Nephron progenitor cell (in vitro differentiated cells): ENCODE measurements at regions not wholly inside any gene's neighbourhood (a gene's known extent, or its start where the extent isn't known, plus 50 kb on each side); places are given as distances from the start of the nearest gene placed in this dataset.

Experiments used
- DNase-seq: peaks from one replicate; pipeline ENCODE4 v3.0.0; 2021
- H3K27ac Mint-ChIP-seq: 2 replicates; pipeline ENCODE4 v1.8.0; 2021; ENCODE audit warnings: mild to moderate bottlenecking, moderate library complexity, mixed read lengths
- H3K27me3 Mint-ChIP-seq: 2 replicates; pipeline ENCODE4 v1.8.0; 2021; ENCODE audit warnings: mild to moderate bottlenecking, low read depth, mixed read lengths; ENCODE audit not compliant: poor library complexity
- H3K36me3 Mint-ChIP-seq: 2 replicates; pipeline ENCODE4 v1.8.0; 2021; ENCODE audit warnings: low read depth, mixed read lengths
- H3K4me1 Mint-ChIP-seq: 2 replicates; pipeline ENCODE4 v1.8.0; 2021; ENCODE audit warnings: mixed read lengths
- H3K4me3 Mint-ChIP-seq: 2 replicates; pipeline ENCODE4 v1.8.0; 2021; ENCODE audit warnings: mild to moderate bottlenecking, moderate library complexity, mixed read lengths
- H3K9me3 Mint-ChIP-seq: 2 replicates; pipeline ENCODE4 v1.8.0; 2021; ENCODE audit warnings: mild to moderate bottlenecking, moderate library complexity, mixed read lengths
- TF ChIP-seq, protein P1 (sequence below): fragments of 200-600 bp; sonication (generic); IDR thresholded peaks from 2 replicates; pipeline ENCODE4 v1.5.0; 2021; ENCODE audit warnings: antibody characterized with exemption

DNA sequence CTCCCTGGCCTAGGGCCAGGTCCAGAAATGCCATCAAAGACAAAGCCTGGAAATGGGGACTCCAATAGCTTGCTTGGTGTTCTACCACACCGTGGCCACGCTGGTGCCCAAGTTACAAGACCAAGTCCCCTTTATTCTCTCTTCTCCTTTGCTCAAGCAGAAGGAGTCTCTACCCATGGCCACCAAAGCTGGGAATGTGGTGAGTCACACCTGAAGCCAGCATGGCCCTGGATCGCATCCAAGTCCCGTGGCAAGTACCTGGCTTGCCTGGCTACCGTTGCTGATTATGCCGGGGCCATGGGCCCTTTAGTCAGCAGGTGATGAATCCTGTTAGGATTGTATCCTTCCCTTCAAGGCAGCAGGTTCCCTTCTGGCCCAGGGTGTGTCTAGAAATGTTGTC is 260.0 kb downstream of the HAPSTR1 start:
- Mint-ChIP-seq H3K4me1 (no peaks in the 10 kb centered on the region), H3K9me3 (peaks cover 37% of the 10 kb centered on the region), H3K4me3 (no peak overlapping the region), H3K27ac (no peak overlapping the region), H3K36me3 (peaks cover 11% of the 10 kb centered on the region), H3K27me3 (no peaks in the 10 kb centered on the region)
- DNase-seq = no peak
- TF ChIP-seq, protein P1, sequence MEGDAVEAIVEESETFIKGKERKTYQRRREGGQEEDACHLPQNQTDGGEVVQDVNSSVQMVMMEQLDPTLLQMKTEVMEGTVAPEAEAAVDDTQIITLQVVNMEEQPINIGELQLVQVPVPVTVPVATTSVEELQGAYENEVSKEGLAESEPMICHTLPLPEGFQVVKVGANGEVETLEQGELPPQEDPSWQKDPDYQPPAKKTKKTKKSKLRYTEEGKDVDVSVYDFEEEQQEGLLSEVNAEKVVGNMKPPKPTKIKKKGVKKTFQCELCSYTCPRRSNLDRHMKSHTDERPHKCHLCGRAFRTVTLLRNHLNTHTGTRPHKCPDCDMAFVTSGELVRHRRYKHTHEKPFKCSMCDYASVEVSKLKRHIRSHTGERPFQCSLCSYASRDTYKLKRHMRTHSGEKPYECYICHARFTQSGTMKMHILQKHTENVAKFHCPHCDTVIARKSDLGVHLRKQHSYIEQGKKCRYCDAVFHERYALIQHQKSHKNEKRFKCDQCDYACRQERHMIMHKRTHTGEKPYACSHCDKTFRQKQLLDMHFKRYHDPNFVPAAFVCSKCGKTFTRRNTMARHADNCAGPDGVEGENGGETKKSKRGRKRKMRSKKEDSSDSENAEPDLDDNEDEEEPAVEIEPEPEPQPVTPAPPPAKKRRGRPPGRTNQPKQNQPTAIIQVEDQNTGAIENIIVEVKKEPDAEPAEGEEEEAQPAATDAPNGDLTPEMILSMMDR = no peak

DNA sequence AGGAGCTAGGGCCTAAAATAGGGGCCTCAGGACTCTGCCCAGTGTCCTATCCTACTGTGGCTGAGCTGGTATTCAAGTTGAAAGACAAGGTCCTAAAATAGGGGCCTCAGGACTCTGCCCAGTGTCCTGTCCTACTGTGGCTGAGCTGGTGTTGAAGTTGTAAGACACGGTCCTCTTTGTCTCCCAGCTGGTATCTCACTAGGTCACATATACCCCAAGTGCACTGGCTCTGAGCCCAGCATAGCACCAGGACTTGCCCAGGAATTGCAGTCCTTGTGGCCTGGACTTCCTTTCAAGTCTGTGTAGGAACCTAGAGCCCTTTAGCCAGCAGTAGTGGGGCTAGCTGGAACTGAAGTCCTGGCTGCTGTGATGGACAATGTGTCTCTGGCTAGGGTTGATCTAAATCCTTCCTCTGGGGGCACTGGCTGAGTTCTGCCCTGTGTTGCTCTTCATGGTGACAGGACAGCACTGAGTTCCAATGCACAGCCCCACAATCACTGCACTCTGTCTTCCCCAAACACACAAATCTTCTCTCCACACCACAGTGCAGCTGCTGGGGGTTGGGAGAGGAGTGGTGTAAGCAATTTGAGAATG is 260.5 kb downstream of the HAPSTR1 start:
- H3K4me3 Mint-ChIP-seq = no peak overlapping the region
- no peak for DNase-seq
- no peak overlapping the region for H3K27ac Mint-ChIP-seq

DNA sequence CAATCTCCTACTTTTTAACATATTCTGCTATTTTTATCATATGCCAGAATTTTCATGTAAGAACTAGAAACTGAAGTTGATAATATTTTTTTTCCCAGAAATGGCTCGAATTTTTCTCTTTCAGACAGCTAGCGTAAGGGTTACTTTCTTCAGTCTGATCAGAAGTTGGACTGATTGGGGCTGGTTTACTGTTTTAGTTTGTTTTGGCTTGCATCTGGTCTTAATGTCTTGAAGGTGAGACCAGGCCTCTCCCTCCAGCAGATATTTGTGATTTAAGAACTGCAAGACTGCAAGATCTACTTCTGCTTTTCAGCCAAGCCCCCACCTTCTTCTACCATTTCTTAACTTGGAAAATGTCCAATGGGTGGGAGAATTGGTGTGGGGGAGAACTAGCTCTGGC is 266.4 kb downstream of the HAPSTR1 start:
- Mint-ChIP-seq H3K4me3 (no peak overlapping the region), H3K9me3 (peaks cover 57% of the 10 kb centered on the region), H3K36me3 (peaks cover 8% of the 10 kb centered on the region), H3K27ac (no peak overlapping the region), H3K27me3 (peaks cover 4% of the 10 kb centered on the region), H3K4me1 (no peaks in the 10 kb centered on the region)
- no peak for DNase-seq
- TF ChIP-seq, protein P1 = no peak

More for the DNA sequence above, 260.5 kb downstream of the HAPSTR1 start:
- Mint-ChIP-seq H3K4me1 (no peaks in the 10 kb centered on the region), H3K36me3 (peaks cover 12% of the 10 kb centered on the region), H3K27me3 (no peaks in the 10 kb centered on the region), H3K9me3 (peaks cover 42% of the 10 kb centered on the region)
- TF ChIP-seq, protein P1 = no peak

- Mint-ChIP-seq H3K9me3 (peaks cover 48% of the 10 kb centered on the region), H3K36me3 (peaks cover 8% of the 10 kb centered on the region), H3K4me1 (no peaks in the 10 kb centered on the region), H3K27me3 (peaks cover 4% of the 10 kb centered on the region), H3K4me3 (no peak overlapping the region), H3K27ac (no peak overlapping the region)
- no peak for DNase-seq
- TF ChIP-seq, protein P1 = no peak
Measured at GRCh38 chr16:9360075-9360474, 268.6 kb downstream of the HAPSTR1 start.

DNA sequence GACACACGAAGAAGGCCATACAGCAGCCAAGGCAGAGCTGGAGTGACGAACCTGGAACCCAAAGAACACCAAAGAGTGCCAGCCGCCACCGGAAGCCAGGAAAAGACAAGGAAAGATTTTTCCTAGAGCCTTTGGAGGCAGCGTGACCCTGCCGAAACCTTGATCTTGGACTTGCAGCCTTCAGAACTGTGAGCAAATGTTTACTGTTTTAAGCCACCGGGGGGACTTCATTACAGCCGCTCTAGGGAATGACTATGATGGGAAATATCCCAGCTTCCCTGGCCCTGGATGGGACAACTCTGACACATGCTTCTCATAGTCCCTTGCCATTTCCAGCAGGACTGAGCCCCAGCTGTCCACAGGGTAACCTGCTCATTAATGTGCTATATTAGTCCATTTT is 270.6 kb downstream of the HAPSTR1 start:
- H3K27me3 Mint-ChIP-seq = peaks cover 10% of the 10 kb centered on the region
- peaks cover 6% of the 10 kb centered on the region for H3K36me3 Mint-ChIP-seq
- no peak for DNase-seq
- no peak overlapping the region for H3K27ac Mint-ChIP-seq
- no peak overlapping the region for H3K4me3 Mint-ChIP-seq
- H3K4me1 Mint-ChIP-seq = no peaks in the 10 kb centered on the region
- TF ChIP-seq, protein P1 = no peak
- H3K9me3 Mint-ChIP-seq = peaks cover 28% of the 10 kb centered on the region

DNA sequence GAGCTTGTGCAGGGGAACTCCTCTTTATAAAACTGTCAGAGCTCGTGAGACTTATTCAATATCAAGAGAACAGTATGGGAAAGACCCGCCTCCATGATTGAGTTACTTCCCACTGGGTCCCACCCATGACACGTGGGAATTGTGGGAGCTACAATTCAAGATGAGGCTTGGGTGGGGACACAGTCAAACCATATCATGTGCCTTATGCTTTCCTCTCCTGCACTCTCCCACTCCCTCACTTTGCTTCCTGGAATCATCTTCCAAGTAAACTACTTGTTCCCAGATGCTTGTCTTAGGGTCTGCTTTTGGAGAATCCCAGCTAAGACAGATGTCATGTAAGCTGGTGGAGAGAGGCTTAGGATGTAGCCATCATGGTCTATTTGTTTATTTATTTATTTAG is 271.2 kb downstream of the HAPSTR1 start:
- Mint-ChIP-seq H3K27ac (no peak overlapping the region), H3K9me3 (peaks cover 23% of the 10 kb centered on the region), H3K27me3 (peaks cover 10% of the 10 kb centered on the region), H3K4me1 (no peaks in the 10 kb centered on the region), H3K36me3 (no peaks in the 10 kb centered on the region), H3K4me3 (no peak overlapping the region)
- no peak for DNase-seq
- TF ChIP-seq, protein P1 = no peak
